ENCODE measurements at regions not wholly inside any gene's neighbourhood (a gene's known extent, or its start where the extent isn't known, plus 50 kb on each side); places are given as distances from the start of the nearest gene placed in this dataset.

- DNase-seq = no peak
These were observed 180.5 kb downstream of the C11orf91 start for GRCh38 chr11:33520112-33520511.

GRCh38 chr11:33515347-33515746 lies 185.3 kb downstream of the C11orf91 start:
- DNase-seq = no peak

- no peak for DNase-seq
These were observed 186.3 kb downstream of the C11orf91 start for GRCh38 chr11:33514079-33514925.

GRCh38 chr11:33509632-33510031 lies 191.0 kb downstream of the C11orf91 start:
- DNase-seq = no peak

DNA sequence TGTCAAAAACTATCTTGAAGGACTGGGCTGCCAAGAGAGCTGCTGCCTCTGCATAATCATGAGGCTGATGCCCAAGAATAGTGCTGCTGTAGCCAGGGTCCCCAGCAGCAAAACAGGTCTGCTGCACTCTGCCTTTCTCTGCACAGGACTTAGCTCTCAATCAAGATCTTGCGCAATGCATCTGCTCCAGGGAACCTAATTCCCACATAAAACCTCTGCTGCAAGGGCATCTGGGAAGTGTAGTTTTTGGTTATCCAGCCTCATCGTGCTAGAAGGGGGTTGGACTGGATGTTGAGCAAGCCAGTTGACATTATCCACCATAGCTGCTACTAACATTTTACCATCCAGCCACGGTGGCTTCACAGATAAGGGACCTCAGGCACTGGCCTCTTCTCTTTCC lies 192.7 kb downstream of the C11orf91 start:
- DNase-seq = no peak

DNA sequence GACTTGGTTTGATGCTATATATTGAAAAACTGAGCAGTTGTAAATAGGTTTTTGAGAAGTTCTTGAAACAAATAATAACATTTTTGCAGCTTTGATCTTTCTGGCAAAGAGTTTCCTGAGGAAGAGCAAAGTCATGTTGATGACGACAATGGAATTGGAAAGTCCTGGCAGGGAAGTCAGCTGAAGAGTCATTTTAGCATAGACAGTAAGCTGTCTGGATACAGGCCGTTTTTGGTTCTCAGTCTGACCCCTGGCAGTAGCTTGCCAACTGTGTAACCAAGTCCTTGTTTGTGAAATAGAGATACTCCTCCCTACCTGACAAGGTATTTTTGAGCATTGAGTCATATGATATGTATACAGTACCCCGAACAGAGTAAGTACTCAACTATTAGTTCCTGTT lies 193.3 kb downstream of the C11orf91 start:
- DNase-seq = no peak

- no peak for DNase-seq
These were observed 195.5 kb downstream of the C11orf91 start for GRCh38 chr11:33505093-33505492.

DNA sequence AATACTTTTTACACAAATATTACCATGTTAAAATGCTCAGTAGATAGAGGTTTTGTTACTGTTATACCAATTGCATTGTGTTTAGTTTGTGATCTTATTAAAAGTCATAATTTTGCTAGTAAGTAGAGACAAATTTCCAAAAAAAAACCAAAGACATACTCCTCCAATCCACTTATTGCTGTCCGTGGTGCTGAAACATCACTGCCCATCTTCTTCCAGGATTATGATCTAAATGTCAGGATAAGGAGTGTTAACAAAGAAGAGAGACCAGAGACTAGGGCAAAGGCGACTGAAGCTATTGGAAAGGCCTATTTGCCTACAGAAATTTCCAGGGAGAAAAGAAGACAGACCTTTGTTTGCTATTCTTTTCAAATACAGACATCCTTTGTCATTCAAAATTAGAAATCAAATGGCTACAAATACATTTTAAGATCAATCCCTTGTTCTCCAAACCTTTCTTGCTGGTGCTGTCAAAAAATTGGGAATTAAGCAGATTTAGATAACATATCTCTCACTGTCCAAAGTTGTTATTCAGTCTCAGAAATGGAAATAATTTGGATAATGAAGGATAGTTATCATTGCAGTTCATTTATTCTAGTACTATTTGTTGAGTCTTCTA lies 199.7 kb downstream of the C11orf91 start:
- DNase-seq = no peak

DNA sequence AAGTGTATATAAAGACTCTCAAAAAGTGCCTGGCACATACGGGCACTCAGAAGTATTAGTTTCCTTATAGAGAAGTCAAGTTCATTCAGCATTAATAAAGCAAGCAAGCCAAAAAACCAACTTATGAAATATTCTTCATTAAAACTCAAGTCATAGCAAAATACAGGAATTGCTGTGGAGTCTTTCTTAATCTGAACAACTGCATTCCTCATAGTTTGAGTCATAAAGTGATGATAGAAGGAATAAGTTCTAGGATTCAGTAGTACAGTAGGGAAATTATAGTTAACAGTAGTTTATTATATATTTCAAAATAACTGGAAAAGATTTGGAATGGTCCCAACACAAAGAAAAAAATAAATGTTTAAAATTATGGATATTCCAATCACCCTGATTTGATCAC lies 200.3 kb downstream of the C11orf91 start:
- no peak for DNase-seq

GRCh38 chr11:33492596-33492995 lies 208.0 kb downstream of the C11orf91 start:
- no peak for DNase-seq

- DNase-seq = no peak
These were observed 209.7 kb downstream of the C11orf91 start for GRCh38 chr11:33490842-33491370.

GRCh38 chr11:33488971-33489370 lies 211.7 kb downstream of the C11orf91 start:
- DNase-seq = no peak

- DNase-seq = no peak
These were observed 220.0 kb downstream of the C11orf91 start for GRCh38 chr11:33480626-33481025.

- no peak for DNase-seq
These were observed 221.4 kb downstream of the C11orf91 start for GRCh38 chr11:33479231-33479630.

DNA sequence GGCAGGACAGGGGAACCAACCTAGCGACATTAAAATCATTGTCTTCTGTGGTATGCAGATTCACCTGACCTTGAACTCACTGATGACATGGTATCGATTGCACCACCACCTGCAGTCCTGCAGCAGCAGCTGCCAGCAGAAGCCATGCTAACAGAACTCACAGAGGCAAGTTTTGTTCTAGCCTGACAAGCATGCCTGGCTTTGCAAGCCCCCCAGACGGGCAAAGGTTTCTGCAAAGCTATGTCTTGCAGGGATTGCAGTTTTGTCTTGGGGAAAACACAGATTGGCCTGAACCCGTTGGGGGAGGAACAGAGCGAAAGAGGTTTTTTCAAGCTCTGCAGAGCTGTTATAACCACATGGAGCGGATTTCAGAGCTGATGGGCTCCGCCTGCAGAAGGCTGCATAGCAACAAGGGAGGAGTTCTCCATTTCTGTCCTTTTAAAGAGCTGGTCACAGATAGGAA lies 221.0 kb downstream of the HIPK3 start:
- DNase-seq = peak; percentile 98

DNA sequence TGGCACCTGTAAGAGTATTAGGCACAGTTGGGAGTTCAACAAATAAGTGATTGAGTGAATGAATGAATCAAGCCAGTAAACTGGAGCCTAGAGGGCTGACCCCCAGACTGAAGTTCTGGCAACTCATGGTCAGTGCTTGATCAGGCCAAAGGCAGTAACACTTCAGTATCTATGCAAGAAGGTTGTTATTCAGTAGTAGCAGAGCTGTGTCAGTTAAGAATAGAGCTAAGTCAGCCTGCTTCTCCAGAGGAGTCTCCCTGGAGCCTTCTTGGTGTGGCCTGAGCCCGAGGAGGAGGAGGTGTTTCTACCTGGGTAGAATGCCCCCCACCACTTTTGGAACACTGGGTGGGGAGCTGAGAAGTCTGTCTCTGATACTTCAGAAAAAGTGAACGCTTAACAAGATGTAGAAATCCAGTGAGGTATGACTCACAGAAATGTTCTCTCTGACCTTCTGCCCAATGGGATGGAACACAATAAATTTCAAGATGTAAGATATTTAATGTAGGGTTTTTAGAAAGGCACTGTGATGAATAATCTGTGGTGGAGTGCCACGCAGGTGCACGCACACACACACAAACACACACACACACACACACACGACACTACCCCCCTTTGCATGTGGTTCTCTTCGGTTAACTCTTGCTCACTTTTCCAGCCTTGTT lies 219.9 kb downstream of the HIPK3 start:
- DNase-seq = no peak

DNA sequence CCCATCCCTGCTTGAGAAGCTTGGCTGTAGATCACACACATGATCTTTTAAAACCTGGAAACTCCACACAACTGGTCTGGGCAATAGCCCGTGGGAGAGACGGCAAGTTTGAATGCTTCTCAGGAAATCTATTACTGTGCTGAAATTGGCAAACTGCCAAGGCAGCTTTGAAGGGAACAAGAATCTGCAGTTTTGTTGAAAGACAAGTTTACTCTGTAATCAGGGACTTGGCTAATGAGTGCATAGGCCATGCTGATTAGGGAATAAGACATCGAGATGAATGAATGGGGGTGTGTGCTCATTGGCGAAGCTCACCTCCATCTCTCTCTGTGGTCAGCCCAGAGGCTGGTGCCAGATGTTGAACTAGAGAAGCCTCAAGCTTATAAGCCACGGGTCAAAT lies 218.8 kb downstream of the HIPK3 start:
- DNase-seq = peak; percentile 65

- no peak for DNase-seq
These were observed 217.7 kb downstream of the HIPK3 start for GRCh38 chr11:33474866-33475265.

DNA sequence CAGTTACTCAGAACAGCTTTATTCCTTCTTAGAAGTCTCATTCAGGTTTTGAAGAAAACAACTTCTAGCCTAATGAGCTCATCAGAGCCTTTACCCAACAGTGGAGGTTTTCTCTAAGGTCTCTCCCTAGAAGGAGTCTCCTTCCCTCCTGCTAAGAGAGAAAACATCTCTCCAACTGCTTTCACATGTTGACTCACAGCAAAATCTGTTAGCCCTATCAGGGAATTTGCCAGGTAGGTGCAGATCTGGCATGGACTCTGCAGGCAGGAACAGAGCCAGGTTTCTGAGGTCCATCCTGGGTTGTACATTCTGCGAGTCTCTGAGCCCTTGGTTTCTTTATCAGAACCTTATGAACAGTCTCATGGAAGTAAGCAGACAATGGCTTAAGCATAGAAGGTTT lies 214.4 kb downstream of the HIPK3 start:
- DNase-seq = no peak

GRCh38 chr11:33467966-33468365 lies 210.8 kb downstream of the HIPK3 start:
- no peak for DNase-seq

DNA sequence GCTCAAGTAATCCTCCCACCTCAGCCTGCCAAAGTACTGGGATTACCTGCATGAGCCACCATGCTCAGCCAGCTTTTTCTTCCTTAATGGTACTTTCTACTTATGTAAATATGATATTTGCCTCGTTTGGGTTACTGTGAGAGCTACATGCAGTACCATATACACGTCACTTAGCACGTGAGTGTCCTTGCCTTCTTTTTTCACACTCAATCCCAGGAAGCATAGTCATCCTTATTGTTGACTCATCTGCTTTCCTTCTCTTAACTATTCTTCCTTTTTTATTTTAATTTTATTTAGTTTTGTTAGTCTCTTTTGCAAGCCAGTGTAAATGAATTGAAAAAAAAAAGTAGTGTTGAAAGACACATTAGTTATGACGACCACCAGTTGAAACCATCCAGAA lies 205.9 kb downstream of the HIPK3 start:
- DNase-seq = no peak

DNA sequence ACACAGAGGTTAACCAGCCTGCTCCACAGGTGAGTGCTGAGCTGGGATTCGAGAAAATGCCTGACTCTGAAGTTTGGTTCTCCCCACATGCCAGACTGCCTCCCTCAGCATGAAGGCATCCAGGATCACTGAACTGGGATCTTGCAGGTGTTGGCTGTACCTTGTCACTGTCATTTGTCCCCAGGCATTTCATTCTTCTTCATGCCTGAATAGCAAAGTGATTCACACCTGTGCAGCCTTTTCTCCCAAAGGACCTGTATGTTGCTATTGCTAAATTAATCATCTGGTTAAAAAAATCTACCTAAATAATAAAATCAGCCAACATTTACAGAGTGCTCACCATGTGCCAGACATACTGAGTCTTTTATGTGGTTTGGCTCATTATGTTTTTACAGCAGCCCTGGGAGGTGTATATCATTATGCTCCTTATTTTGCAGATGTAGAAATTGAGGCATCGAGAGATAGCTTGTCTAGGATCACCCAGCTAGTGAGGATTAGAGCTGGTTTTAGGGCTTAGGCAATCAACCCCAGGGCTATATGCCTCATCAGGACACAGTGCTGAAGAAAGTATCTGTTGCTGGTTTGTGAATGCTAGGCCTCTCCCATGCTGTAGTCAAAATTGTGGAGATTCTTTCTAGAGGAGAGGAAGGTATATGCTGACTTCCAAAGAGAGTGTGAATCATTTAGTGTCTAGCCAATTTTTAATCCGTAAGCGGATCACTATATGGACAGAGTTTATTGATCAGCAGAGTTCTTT lies 204.4 kb downstream of the HIPK3 start:
- no peak for DNase-seq

- no peak for DNase-seq
These were observed 200.8 kb downstream of the HIPK3 start for GRCh38 chr11:33457948-33458347.

All from NCI-H2171 (cell line).